ENCODE measurements at regions not wholly inside any gene's neighbourhood (a gene's known extent, or its start where the extent isn't known, plus 50 kb on each side); places are given as distances from the start of the nearest gene placed in this dataset.

DNA sequence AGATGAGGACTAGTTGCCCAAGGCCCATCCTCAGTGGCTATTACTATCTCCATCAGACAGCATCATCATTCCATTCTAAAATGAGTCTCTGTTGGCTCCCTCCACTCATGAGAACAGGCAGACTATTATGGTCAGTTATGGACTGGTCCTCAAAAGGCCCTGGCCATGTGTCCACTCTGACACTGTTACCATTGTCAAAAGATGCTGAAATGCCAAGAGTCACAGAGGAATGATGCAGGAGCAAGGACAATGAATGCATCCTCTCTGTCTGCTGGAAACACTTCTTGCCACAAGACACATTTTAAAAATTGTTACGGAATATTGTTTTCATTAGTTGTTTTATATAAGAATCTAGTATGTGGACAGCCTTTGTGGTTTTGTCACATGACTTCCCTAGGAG, 53.3 kb upstream of the STT3B start:
- no peak for DNase-seq

DNA sequence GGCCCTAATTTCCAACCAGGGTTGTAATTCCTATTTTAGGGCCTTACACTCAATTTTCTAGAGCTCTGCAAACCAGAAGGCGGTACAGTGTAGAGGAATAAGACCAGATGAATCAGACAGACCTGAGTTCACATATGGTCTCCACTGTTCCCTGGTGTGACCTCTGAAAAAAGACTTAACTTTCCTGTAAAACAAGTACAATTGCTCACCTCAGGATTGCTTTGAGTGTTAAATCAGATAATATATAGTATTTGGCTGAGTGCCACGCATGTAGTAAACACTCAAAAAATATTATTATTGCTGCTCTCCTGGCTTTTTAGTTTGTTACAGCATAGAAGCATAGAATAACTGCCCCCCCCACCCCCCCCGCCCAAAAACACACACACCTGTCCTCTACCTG, 51.0 kb upstream of the STT3B start:
- DNase-seq: no peak

DNA sequence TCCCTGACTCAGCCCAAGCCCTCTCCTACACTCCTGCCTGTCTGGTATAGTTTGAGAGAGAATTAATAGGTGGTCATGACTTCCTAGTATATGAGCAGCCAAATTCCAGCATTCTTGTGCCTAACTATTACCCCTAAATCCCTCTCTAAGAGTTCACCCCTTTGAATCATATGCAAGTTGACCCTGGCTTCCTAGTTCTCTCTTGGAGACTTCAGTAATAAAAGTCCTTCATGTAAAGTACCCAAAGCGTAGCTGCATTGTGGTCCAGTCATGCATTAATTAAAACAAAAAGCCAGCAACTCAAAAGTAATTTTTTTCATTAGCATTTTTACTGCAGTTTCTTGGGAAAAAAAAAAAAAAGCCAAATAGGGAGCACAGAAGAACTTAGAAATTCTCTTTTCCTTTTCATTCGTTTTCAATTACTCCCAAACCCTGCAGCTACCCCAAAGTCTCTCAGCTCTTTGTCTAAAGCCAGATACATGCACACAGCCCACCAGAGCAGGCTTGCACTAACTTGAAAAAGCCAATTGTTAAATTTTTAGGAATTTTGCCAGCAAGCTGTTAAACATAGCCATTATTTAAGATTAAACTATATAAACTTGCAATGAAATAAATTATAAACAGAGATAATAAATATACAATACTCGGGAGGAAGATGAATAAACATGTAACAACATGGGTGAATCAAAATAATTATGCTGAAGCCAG, 50.1 kb upstream of the STT3B start:
- DNase-seq: no peak
